Ishikawa (cell line): ENCODE measurements at regions not wholly inside any gene's neighbourhood (a gene's known extent, or its start where the extent isn't known, plus 50 kb on each side); places are given as distances from the start of the nearest gene placed in this dataset.

Experiments
- CEBPB ChIP-seq: IDR thresholded peaks from 2 replicates; pipeline ENCODE4 v1.6.1; 2012
- CREB1 ChIP-seq: IDR thresholded peaks from 2 replicates; pipeline ENCODE4 v1.6.1; 2012; ENCODE audit warnings: low read depth
- EGR1 ChIP-seq: IDR thresholded peaks from 2 replicates; pipeline ENCODE4 v1.6.1; 2012
- EP300 ChIP-seq: IDR thresholded peaks from 2 replicates; pipeline ENCODE4 v1.6.1; 2012; ENCODE audit warnings: borderline replicate concordance
- FOXM1 ChIP-seq: IDR thresholded peaks from 2 replicates; pipeline ENCODE4 v1.6.1; 2012; ENCODE audit warnings: low read depth, borderline replicate concordance
- NFIC ChIP-seq: IDR thresholded peaks from 2 replicates; pipeline ENCODE4 v1.6.1; 2012
- RAD21 ChIP-seq: IDR thresholded peaks from 2 replicates; pipeline ENCODE4 v1.6.1; 2012; ENCODE audit warnings: low read depth
- TAF1 ChIP-seq: IDR thresholded peaks from 2 replicates; pipeline ENCODE4 v1.6.1; 2012; ENCODE audit warnings: low read depth, mild to moderate bottlenecking
- TCF12 ChIP-seq: IDR thresholded peaks from 2 replicates; pipeline ENCODE4 v1.6.1; 2012; ENCODE audit warnings: low read depth
- TEAD4 ChIP-seq: IDR thresholded peaks from 2 replicates; pipeline ENCODE4 v1.6.1; 2012
- YY1 ChIP-seq: IDR thresholded peaks from 2 replicates; pipeline ENCODE4 v1.6.1; 2012; ENCODE audit warnings: low read depth
- ZBTB7A ChIP-seq: IDR thresholded peaks from 2 replicates; pipeline ENCODE4 v1.6.1; 2012; ENCODE audit warnings: low read depth
- TF ChIP-seq, protein P1 (sequence below): IDR thresholded peaks from 2 replicates; pipeline ENCODE4 v1.6.1; 2012
- TF ChIP-seq, protein P2 (sequence below): IDR thresholded peaks from 2 replicates; pipeline ENCODE4 v1.6.1; 2012; ENCODE audit warnings: low read depth, mild to moderate bottlenecking
- TF ChIP-seq, protein P3 (sequence below): IDR thresholded peaks from 2 replicates; pipeline ENCODE4 v1.6.1; 2012

DNA sequence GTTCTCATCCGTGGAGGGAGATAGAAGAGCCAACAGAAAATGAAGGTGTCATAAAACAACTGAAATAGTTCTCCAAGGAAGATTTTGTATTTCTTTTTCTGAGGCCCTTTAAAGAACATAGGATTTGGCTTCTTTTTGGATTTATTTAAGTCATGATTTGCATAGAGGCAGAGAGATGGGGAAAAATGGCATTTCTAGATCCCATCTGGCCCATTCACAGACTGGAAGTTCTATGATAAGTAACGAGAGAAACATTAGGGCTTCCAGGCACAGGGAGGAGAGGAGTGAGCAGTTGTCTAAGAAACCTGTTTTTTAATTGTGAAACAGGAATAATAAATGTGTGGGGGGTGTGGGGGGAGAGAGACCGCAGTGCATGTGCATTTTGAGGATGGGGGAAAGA lies 285.8 kb upstream of the LMCD1 start:
- TF ChIP-seq YY1 (no peak), FOXM1 (no peak), TEAD4 (no peak), NFIC (no peak), TCF12 (no peak), CREB1 (no peak), ZBTB7A (no peak), RAD21 (no peak), EP300 (no peak), TAF1 (no peak), CEBPB (no peak), EGR1 (no peak)
- TF ChIP-seq, protein P1, sequence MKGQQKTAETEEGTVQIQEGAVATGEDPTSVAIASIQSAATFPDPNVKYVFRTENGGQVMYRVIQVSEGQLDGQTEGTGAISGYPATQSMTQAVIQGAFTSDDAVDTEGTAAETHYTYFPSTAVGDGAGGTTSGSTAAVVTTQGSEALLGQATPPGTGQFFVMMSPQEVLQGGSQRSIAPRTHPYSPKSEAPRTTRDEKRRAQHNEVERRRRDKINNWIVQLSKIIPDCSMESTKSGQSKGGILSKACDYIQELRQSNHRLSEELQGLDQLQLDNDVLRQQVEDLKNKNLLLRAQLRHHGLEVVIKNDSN, result no peak
- TF ChIP-seq, protein P2, sequence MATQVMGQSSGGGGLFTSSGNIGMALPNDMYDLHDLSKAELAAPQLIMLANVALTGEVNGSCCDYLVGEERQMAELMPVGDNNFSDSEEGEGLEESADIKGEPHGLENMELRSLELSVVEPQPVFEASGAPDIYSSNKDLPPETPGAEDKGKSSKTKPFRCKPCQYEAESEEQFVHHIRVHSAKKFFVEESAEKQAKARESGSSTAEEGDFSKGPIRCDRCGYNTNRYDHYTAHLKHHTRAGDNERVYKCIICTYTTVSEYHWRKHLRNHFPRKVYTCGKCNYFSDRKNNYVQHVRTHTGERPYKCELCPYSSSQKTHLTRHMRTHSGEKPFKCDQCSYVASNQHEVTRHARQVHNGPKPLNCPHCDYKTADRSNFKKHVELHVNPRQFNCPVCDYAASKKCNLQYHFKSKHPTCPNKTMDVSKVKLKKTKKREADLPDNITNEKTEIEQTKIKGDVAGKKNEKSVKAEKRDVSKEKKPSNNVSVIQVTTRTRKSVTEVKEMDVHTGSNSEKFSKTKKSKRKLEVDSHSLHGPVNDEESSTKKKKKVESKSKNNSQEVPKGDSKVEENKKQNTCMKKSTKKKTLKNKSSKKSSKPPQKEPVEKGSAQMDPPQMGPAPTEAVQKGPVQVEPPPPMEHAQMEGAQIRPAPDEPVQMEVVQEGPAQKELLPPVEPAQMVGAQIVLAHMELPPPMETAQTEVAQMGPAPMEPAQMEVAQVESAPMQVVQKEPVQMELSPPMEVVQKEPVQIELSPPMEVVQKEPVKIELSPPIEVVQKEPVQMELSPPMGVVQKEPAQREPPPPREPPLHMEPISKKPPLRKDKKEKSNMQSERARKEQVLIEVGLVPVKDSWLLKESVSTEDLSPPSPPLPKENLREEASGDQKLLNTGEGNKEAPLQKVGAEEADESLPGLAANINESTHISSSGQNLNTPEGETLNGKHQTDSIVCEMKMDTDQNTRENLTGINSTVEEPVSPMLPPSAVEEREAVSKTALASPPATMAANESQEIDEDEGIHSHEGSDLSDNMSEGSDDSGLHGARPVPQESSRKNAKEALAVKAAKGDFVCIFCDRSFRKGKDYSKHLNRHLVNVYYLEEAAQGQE, result no peak
- TF ChIP-seq, protein P3, sequence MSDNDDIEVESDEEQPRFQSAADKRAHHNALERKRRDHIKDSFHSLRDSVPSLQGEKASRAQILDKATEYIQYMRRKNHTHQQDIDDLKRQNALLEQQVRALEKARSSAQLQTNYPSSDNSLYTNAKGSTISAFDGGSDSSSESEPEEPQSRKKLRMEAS, result no peak

DNA sequence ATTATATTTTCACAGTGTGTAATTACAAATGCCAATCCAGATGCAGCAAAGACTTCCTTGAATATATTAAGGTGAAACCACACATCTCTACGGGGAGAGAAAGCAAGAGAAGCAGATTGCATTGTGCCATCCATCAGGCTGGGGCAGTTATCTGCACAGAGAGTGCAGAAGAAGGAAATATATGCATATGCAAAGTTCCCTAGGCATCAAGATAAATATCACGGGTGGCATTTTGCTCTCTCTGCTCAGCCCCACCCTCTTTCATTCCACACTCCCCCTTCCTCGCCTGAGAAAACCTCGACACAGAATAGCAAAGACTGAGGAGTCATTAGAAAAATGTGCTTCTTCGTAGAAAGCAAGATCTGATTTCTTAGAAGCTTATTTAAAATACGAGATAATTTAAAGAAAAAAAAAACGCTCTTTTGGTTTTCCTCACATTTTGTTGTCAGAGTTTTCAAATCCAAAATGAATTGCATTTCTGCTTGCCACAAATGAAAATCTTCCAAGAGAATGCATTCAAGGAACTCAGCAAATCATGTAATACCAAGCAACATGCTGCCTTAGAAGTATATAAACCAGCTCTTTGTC lies 283.2 kb upstream of the LMCD1 start:
- TF ChIP-seq CREB1 (no peak), EGR1 (no peak), RAD21 (no peak), EP300 (no peak), CEBPB (no peak), TEAD4 (no peak), TAF1 (no peak), FOXM1 (no peak), NFIC (no peak), TCF12 (no peak), ZBTB7A (no peak), YY1 (no peak)
- TF ChIP-seq, protein P1, result no peak
- TF ChIP-seq, protein P3, result no peak

DNA sequence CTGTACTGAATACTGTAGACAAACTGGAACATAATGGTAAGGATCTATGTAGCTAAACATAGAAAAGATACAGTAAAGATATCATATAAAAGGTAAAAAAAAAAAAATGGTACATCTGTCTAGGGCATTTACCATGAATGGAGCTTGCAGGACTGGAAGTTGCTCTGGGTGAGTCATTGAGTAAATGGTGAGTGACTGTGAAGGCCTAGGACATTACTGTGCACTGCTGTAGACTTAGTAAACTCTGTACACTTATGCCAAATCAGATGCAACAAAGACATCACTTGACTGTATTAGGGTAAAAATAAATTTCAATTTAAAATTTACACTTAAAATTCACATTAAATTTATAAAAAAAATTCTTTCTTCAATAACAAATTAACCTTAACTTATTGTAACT lies 281.3 kb upstream of the LMCD1 start:
- no peak for TF ChIP-seq NFIC
- TF ChIP-seq YY1, result no peak
- TF ChIP-seq CREB1, result no peak
- TF ChIP-seq ZBTB7A, result no peak
- TF ChIP-seq TCF12, result no peak
- no peak for TF ChIP-seq FOXM1
- TF ChIP-seq, protein P1, result no peak
- no peak for TF ChIP-seq TEAD4
- TF ChIP-seq, protein P2, result no peak
- no peak for TF ChIP-seq RAD21
- no peak for TF ChIP-seq EP300
- TF ChIP-seq, protein P3, result no peak
- TF ChIP-seq TAF1, result no peak
- no peak for TF ChIP-seq CEBPB
- TF ChIP-seq EGR1, result no peak

DNA sequence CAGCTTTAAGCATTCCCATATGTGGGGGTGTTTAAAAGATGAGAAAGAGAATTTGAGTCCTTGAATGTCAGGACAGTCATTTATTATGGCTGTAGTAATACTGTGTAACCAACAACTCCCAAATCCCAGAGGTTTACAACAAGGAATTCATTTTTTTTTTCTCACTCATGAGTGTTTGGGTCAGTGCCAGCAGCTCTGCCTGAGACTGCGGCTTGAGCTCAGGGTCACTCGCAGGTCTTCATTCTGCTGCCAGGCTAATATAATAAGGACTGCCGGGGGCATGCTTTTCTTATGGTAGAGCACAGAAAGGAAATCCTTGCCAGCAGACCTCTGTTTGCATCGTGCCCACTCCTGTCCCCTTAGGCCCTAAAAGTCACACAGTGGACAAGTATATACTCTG lies 277.9 kb upstream of the LMCD1 start:
- TF ChIP-seq EP300, result no peak
- TF ChIP-seq, protein P2, result no peak
